ENCODE measurements at regions not wholly inside any gene's neighbourhood (a gene's known extent, or its start where the extent isn't known, plus 50 kb on each side); places are given as distances from the start of the nearest gene placed in this dataset.

- Histone ChIP-seq H3K9me3 (replicated peaks; ENCODE audit: control insufficient read depth, insufficient read depth, low read length) (no peaks in the 10 kb centered on the region), H3K27ac (ENCODE audit: control insufficient read depth, insufficient read depth) (no peak overlapping the region), H3K9ac (ENCODE audit: control insufficient read depth, insufficient read depth, low read length) (no peak overlapping the region), H2AFZ (ENCODE audit: control insufficient read depth, low read depth, low read length) (no peak overlapping the region), H3K79me2 (ENCODE audit: control insufficient read depth, insufficient read depth, low read length) (no peaks in the 10 kb centered on the region), H4K20me1 (ENCODE audit: control insufficient read depth, insufficient read depth) (no peaks in the 10 kb centered on the region), H3K27me3 (replicated peaks in 1 of 2; ENCODE audit: control insufficient read depth in 2 of 2, insufficient read depth in 2 of 2, low read length in 1 of 2) (no peaks in the 10 kb centered on the region; a peak in 2 of 4 replicates), H3K4me3 (no peak overlapping the region), H3K4me1 (ENCODE audit: control insufficient read depth, insufficient read depth, low read length) (no peaks in the 10 kb centered on the region), H3K36me3 (ENCODE audit: control insufficient read depth in 2 of 2, insufficient read depth in 2 of 2, low read length in 1 of 2) (no peaks in the 10 kb centered on the region), H3K4me2 (ENCODE audit: control insufficient read depth, insufficient read depth) (no peak overlapping the region)
- no peak for ATAC-seq
- intact Hi-C loops (cut with micrococcal nuclease; ENCODE audit: unreplicated experiment) (no loop called here), in situ Hi-C loops (cut with MboI) (no loop called here)
- RAD21 ChIA-PET (ENCODE audit: unreplicated experiment), result no interaction called here
- TF ChIP-seq SREBF2 (IDR thresholded peaks at IDR 0.05; ENCODE audit: low read length) (no peak), STAT1 (conservative IDR thresholded peaks at IDR 0.05) (no peak), SMARCA5 (IDR thresholded peaks at IDR 0.05) (no peak), SMC3 (IDR thresholded peaks at IDR 0.05; ENCODE audit: borderline replicate concordance, low read length) (no peak), USF2 (IDR thresholded peaks at IDR 0.05; ENCODE audit: borderline replicate concordance, low read depth, low read length) (no peak), ATF3 (IDR thresholded peaks at IDR 0.05; ENCODE audit: borderline replicate concordance, extremely low read depth, low read depth, low read length) (no peak), ZNF592 (IDR thresholded peaks at IDR 0.05) (no peak), ASH2L (IDR thresholded peaks at IDR 0.05; ENCODE audit: borderline replicate concordance, low read depth) (no peak), STAT3 (IDR thresholded peaks at IDR 0.05; ENCODE audit: low read depth, low read length) (no peak), SREBF1 (IDR thresholded peaks at IDR 0.05; ENCODE audit: low read length) (no peak), FOXM1 (IDR thresholded peaks at IDR 0.05; ENCODE audit: low read depth, low read length) (no peak), RAD21 (IDR thresholded peaks at IDR 0.05; ENCODE audit: insufficient read depth, low read depth, low read length) (no peak), CTCF (IDR thresholded peaks at IDR 0.05 in 2 of 3, conservative IDR thresholded peaks at IDR 0.05 in 1 of 3; ENCODE audit: control insufficient read depth in 2 of 3, extremely low read depth in 1 of 3, insufficient read depth in 1 of 3, low read depth in 3 of 3, low read length in 3 of 3) (no peak), TAF1 (IDR thresholded peaks at IDR 0.05; ENCODE audit: borderline replicate concordance, low read depth, low read length) (no peak), TBL1XR1 (IDR thresholded peaks at IDR 0.05; ENCODE audit: low read depth, low read length) (no peak), ATF2 (IDR thresholded peaks at IDR 0.05; ENCODE audit: low read length) (no peak), NFXL1 (IDR thresholded peaks at IDR 0.05; ENCODE audit: borderline replicate concordance) (no peak)
- no peak for FAIRE-seq
- CTCF ChIA-PET, result no interaction called here
- POLR2A ChIA-PET, result no interaction called here
- SMC1A ChIA-PET (ENCODE audit: uncharacterized antibody, unreplicated experiment), result no interaction called here
- BruUV-seq (replicated peaks), result no TSS peak
- no peak for DNase-seq (ENCODE audit: low read depth, low spot score)
- WGBS (ENCODE audit: insufficient coverage, insufficient replicate concordance, low lambda C conversion rate, missing lambda C conversion rate), result 38% methylated on average over 7 of the region's 7 CpGs
Measured at GRCh38 chr10:117886766-117887165, 160.0 kb downstream of the RAB11FIP2 start.

Measured in GM12878 (cell line).